Testis (tissue), 2 donors: ENCODE measurements at regions not wholly inside any gene's neighbourhood (a gene's known extent, or its start where the extent isn't known, plus 50 kb on each side); places are given as distances from the start of the nearest gene placed in this dataset.

Source experiments
- CTCF ChIP-seq, 3 experiments: fragments of 450-650 bp in 2 of 3; fragments of 200-600 bp in 1 of 3; sonication (generic) in 1 of 3; IDR thresholded peaks; one replicate each; pipeline ENCODE4 v1.5.1; 2016 to 2019; ENCODE audit warnings: antibody characterized with exemption in 3 of 3, mild to moderate bottlenecking in 2 of 3, moderate library complexity in 1 of 3
- POLR2A ChIP-seq: fragments of 450-650 bp; IDR thresholded peaks from one replicate; pipeline ENCODE4 v1.6.1; 2017; ENCODE audit warnings: antibody characterized with exemption, mild to moderate bottlenecking, moderate library complexity

GRCh38 chr9:88672874-88673689 is 138.1 kb downstream of the NXNL2 start:
- TF ChIP-seq CTCF (IDR thresholded peaks at IDR 0.05) (no peak), POLR2A (no peak)
